C4-2B (cell line): ENCODE measurements at regions not wholly inside any gene's neighbourhood (a gene's known extent, or its start where the extent isn't known, plus 50 kb on each side); places are given as distances from the start of the nearest gene placed in this dataset.

Experiments
- ZFX ChIP-seq: fragments of 450-650 bp; IDR thresholded peaks from 2 replicates; pipeline ENCODE4 v1.6.1; 2017
- TF ChIP-seq, protein P1 (sequence below): fragments of 450-650 bp; conservative IDR thresholded peaks from 2 replicates; pipeline ENCODE4 v1.5.1; 2017; ENCODE audit warnings: mild to moderate bottlenecking

DNA sequence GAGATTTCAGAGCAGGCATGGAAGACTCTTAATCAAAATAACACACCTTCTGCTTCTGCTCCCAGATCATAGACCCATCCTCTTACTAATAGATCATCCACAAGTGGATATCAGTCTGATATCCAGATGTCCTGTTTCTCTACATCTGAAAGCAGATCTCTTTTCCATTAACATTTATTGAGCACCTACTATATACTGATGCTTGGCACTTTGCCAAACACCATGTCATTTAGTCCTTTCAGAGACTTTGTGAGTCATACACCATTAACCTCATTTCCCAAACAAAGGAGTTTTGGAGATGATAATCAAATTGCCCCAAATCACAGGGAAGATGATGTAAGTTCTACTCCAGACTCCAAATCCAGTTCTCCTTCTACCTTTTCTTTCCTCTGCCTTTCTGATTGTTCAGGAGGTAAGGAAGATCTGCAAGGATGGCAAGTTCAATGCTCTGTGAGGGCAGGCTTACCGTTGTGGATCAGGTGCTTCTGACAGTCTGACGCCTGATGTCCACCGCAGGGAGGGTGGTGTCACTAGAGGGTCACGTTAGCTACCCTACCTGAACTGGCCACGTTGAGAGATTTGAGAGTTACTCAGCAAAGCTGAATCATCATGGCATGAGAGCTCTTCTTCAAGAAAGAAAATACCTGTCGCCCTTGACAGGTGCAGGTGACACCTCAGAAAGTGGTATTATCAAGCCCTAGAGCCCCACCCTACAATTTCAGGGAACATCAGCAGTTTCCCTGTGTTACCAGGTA, 269.6 kb upstream of the ZMIZ1 start:
- TF ChIP-seq, protein P1, sequence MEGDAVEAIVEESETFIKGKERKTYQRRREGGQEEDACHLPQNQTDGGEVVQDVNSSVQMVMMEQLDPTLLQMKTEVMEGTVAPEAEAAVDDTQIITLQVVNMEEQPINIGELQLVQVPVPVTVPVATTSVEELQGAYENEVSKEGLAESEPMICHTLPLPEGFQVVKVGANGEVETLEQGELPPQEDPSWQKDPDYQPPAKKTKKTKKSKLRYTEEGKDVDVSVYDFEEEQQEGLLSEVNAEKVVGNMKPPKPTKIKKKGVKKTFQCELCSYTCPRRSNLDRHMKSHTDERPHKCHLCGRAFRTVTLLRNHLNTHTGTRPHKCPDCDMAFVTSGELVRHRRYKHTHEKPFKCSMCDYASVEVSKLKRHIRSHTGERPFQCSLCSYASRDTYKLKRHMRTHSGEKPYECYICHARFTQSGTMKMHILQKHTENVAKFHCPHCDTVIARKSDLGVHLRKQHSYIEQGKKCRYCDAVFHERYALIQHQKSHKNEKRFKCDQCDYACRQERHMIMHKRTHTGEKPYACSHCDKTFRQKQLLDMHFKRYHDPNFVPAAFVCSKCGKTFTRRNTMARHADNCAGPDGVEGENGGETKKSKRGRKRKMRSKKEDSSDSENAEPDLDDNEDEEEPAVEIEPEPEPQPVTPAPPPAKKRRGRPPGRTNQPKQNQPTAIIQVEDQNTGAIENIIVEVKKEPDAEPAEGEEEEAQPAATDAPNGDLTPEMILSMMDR: no peak
- no peak for TF ChIP-seq ZFX
